PC-3 (cell line): ENCODE measurements at regions not wholly inside any gene's neighbourhood (a gene's known extent, or its start where the extent isn't known, plus 50 kb on each side); places are given as distances from the start of the nearest gene placed in this dataset.

Experiments
- CTCF ChIP-seq: fragments of 300-600 bp; sonication (generic); conservative IDR thresholded peaks from 2 replicates; pipeline ENCODE4 v1.5.1; 2017; ENCODE audit warnings: antibody characterized with exemption, low read depth, mild to moderate bottlenecking, low read length
- EZH2phosphoT487 ChIP-seq: fragments of 300-600 bp; sonication (generic); IDR thresholded peaks from 2 replicates; pipeline ENCODE4 v1.6.1; 2018; ENCODE audit warnings: mild to moderate bottlenecking, antibody characterized with exemption, low read length, borderline replicate concordance

GRCh38 chr7:1313613-1314012, 80.9 kb downstream of the UNCX start:
- TF ChIP-seq CTCF (no peak), EZH2phosphoT487 (no peak)
